HepG2 (cell line): ENCODE measurements at regions not wholly inside any gene's neighbourhood (a gene's known extent, or its start where the extent isn't known, plus 50 kb on each side); places are given as distances from the start of the nearest gene placed in this dataset.

ENCODE experiments used
- ATAC-seq: fragments of 200-7000 bp; cut with Tn5 transposase; 3 replicates; pipeline ENCODE4 v1.9.1; 2020; ENCODE audit warnings: mild to moderate bottlenecking, moderate library complexity
- BruUV-seq: library from RNA; stranded (reverse); fragments of 400-500 nt; replicated peaks from 2 replicates; lab custom pipeline; 2021; lab: Mats Ljungman, UMichigan
- CTCF ChIA-PET: fragments of 300-600 bp; formaldehyde crosslinking; extraction: SDS; loops from one replicate; lab custom pipeline; 2021; ENCODE audit warnings: low total read pairs, inconsistent platforms, low intra/inter-chr PET ratio; lab: Yijun Ruan, JAX
- POLR2A ChIA-PET: fragments of 350-600 bp; sonication (Branson Sonifier 250); formaldehyde crosslinking; loops from one replicate; lab custom pipeline; 2020; ENCODE audit warnings: antibody characterized with exemption, inconsistent platforms; lab: Yijun Ruan, JAX
- DNase-seq: peaks from one replicate; pipeline ENCODE4 v3.0.0-alpha.2; 2015; ENCODE audit warnings: low spot score
- FAIRE-seq: peaks from 3 replicates; lab custom pipeline; 2011; peaks lifted over from hg19 to GRCh38; lab: Jason Lieb, UNC
- H2AFZ ChIP-seq: one replicate; pipeline ENCODE4 v1.6.1; 2011; ENCODE audit warnings: low read length, inconsistent platforms
- H3K27ac ChIP-seq: fragments of 300-600 bp; 3 replicates; pipeline ENCODE4 v1.8.0; 2011; ENCODE audit warnings: mixed run types, mild to moderate bottlenecking, mixed read lengths, low read length, inconsistent platforms; ENCODE audit not compliant: insufficient read depth; ENCODE audit errors: extremely low read length
- H3K27me3 ChIP-seq, 2 experiments: fragments of 200-600 bp in 1 of 2; 2 replicates in 1 of 2; 3 replicates in 1 of 2; pipeline versions ENCODE4 v1.6.0 to v1.8.0; 2011; ENCODE audit warnings: low read length in 2 of 2, mild to moderate bottlenecking in 2 of 2, moderate library complexity in 2 of 2, inconsistent platforms in 1 of 2; ENCODE audit not compliant: insufficient read depth in 2 of 2, control insufficient read depth in 1 of 2
- H3K36me3 ChIP-seq, 2 experiments: fragments of 200-600 bp in 1 of 2; replicated peaks in 1 of 2; 2 replicates in 1 of 2; 3 replicates in 1 of 2; pipeline versions ENCODE4 v1.5.1 to v1.8.0; 2011; ENCODE audit warnings: low read length in 2 of 2, inconsistent platforms in 1 of 2; ENCODE audit not compliant: insufficient read depth in 2 of 2, control insufficient read depth in 1 of 2
- H3K4me1 ChIP-seq: 2 replicates; pipeline ENCODE4 v1.5.1; 2012; ENCODE audit warnings: low read length, inconsistent platforms; ENCODE audit not compliant: insufficient read depth
- H3K4me2 ChIP-seq: 2 replicates; pipeline ENCODE4 v1.6.0; 2011; ENCODE audit warnings: low read depth, low read length, inconsistent platforms
- H3K4me3 ChIP-seq, 3 experiments: fragments of 200-600 bp in 1 of 3; sonication (generic), shearing (Covaris generic) in 1 of 3; replicated peaks in 1 of 3; 2 replicates each; pipeline ENCODE4 v1.5.1; 2011 to 2016; ENCODE audit warnings: low read length in 3 of 3, inconsistent platforms in 2 of 3, low read depth in 2 of 3, mild to moderate bottlenecking in 2 of 3, control low read depth in 1 of 3, mixed read lengths in 1 of 3; ENCODE audit not compliant: insufficient read depth in 1 of 3
- H3K79me2 ChIP-seq: one replicate; pipeline ENCODE4 v1.6.1; 2011; ENCODE audit warnings: low read length, inconsistent platforms; ENCODE audit not compliant: insufficient read depth
- H3K9ac ChIP-seq: 2 replicates; pipeline ENCODE4 v1.6.0; 2011; ENCODE audit warnings: mild to moderate bottlenecking, low read depth, low read length, inconsistent platforms; ENCODE audit not compliant: insufficient read depth
- H3K9me3 ChIP-seq: 2 replicates; pipeline ENCODE4 v1.5.1; 2012; ENCODE audit warnings: mild to moderate bottlenecking, low read length
- H4K20me1 ChIP-seq: 2 replicates; pipeline ENCODE4 v1.6.0; 2011; ENCODE audit warnings: inconsistent platforms, mild to moderate bottlenecking, low read length, moderate library complexity; ENCODE audit not compliant: insufficient read depth
- CENPBD1 ChIP-seq: sonication (generic); formaldehyde crosslinking; IDR thresholded peaks from 2 replicates; pipeline ENCODE4 v1.8.0; 2022; ENCODE audit warnings: missing genetic modification reagents, low read depth, mild to moderate bottlenecking, borderline replicate concordance
- CHCHD3 ChIP-seq: sonication (generic); formaldehyde crosslinking; IDR thresholded peaks from 2 replicates; pipeline ENCODE4 v1.8.0; 2022; ENCODE audit warnings: mild to moderate bottlenecking, missing genetic modification reagents, moderate library complexity
- CREB3 ChIP-seq: sonication (generic); formaldehyde crosslinking; IDR thresholded peaks from 2 replicates; pipeline ENCODE4 v1.5.0; 2020; ENCODE audit warnings: missing genetic modification reagents
- FOXM1 ChIP-seq: sonication (generic); formaldehyde crosslinking; IDR thresholded peaks from 2 replicates; pipeline ENCODE4 v1.5.0; 2020; ENCODE audit warnings: missing genetic modification reagents
- GATA4 ChIP-seq: sonication (generic); IDR thresholded peaks from 2 replicates; pipeline ENCODE4 v1.6.1; 2016; ENCODE audit warnings: antibody characterized with exemption, low read depth, borderline replicate concordance
- KDM5A ChIP-seq: fragments of 200-600 bp; sonication (generic); IDR thresholded peaks from 2 replicates; pipeline ENCODE4 v1.7.0; 2018; ENCODE audit warnings: antibody characterized with exemption, mild to moderate bottlenecking, low read length, borderline replicate concordance
- NFE2L1 ChIP-seq: sonication (generic); formaldehyde crosslinking; IDR thresholded peaks from 2 replicates; pipeline ENCODE4 v1.4.0; 2020; ENCODE audit warnings: missing genetic modification reagents, mild to moderate bottlenecking, borderline replicate concordance
- PAX8 ChIP-seq: sonication (generic); formaldehyde crosslinking; IDR thresholded peaks from 2 replicates; pipeline ENCODE4 v1.8.0; 2022; ENCODE audit warnings: mild to moderate bottlenecking, missing genetic modification reagents, borderline replicate concordance
- PHF21A ChIP-seq: sonication (generic); formaldehyde crosslinking; IDR thresholded peaks from 2 replicates; pipeline ENCODE4 v1.5.0; 2020; ENCODE audit warnings: mild to moderate bottlenecking, missing genetic modification reagents
- RFX5 ChIP-seq: IDR thresholded peaks from 2 replicates; pipeline ENCODE4 v1.6.1; 2011; ENCODE audit warnings: low read depth, low read length, improper control_type of control experiment
- TARDBP ChIP-seq: sonication (generic); formaldehyde crosslinking; IDR thresholded peaks from 2 replicates; pipeline ENCODE4 v1.8.0; 2022; ENCODE audit warnings: mild to moderate bottlenecking, missing genetic modification reagents
- ZBED4 ChIP-seq: sonication (generic); formaldehyde crosslinking; IDR thresholded peaks from 2 replicates; pipeline ENCODE4 v1.4.0; 2020; ENCODE audit warnings: missing genetic modification reagents, borderline replicate concordance
- ZBTB38 ChIP-seq: sonication (generic); formaldehyde crosslinking; IDR thresholded peaks from 2 replicates; pipeline ENCODE4 v1.5.1; 2020; ENCODE audit warnings: mild to moderate bottlenecking, missing genetic modification reagents
- ZNF296 ChIP-seq: sonication (generic); formaldehyde crosslinking; conservative IDR thresholded peaks from 2 replicates; pipeline ENCODE4 v1.5.0; 2020; ENCODE audit warnings: mild to moderate bottlenecking, missing genetic modification reagents
- ZNF724P ChIP-seq: sonication (generic); formaldehyde crosslinking; IDR thresholded peaks from 2 replicates; pipeline ENCODE4 v1.8.0; 2022; ENCODE audit warnings: missing genetic modification reagents, borderline replicate concordance
- ZNF747 ChIP-seq: sonication (generic); formaldehyde crosslinking; IDR thresholded peaks from 2 replicates; pipeline ENCODE4 v1.8.1; 2023; ENCODE audit warnings: missing genetic modification reagents, mild to moderate bottlenecking, borderline replicate concordance
- ZNF792 ChIP-seq: IDR thresholded peaks from 2 replicates; pipeline ENCODE4 v1.6.1; 2016
- WGBS: methylation state at CpG from one replicate; pipeline ENCODE4 v1.1.6; 2017; ENCODE audit warnings: low lambda C conversion rate; 5-methylcytosine and 5-hydroxymethylcytosine counted together
- in situ Hi-C: cut with HindIII; loops from 2 replicates; pipeline ENCODE4 v1.10.0; 2017; ENCODE audit warnings: low pct_unique_long_range_greater_than_20kb; ENCODE audit not compliant: extremely low pct_ligation_motif_present
- intact Hi-C: fragments of 100-400 bp; cut with micrococcal nuclease; formaldehyde crosslinking; loops from one replicate; pipeline ENCODE4 v1.10.0; 2022; ENCODE audit not compliant: unreplicated experiment
- TF ChIP-seq, protein P1 (sequence below): sonication (generic); formaldehyde crosslinking; IDR thresholded peaks from 2 replicates; pipeline ENCODE4 v1.9.0; 2021; ENCODE audit warnings: missing genetic modification reagents, borderline replicate concordance

GRCh38 chr1:100631015-100631551, 88.5 kb upstream of the VCAM1 start:
- H3K9ac ChIP-seq, result no peak overlapping the region
- no peaks in the 10 kb centered on the region for H4K20me1 ChIP-seq
- intact Hi-C loops (loop anchor here (5.0 kb wide), 1 partner anchor 49 kb away; no protein-coding TSS in a partner anchor), in situ Hi-C loops (no loop called here)
- H3K4me2 ChIP-seq, result no peak overlapping the region
- no peak overlapping the region for H3K27ac ChIP-seq
- H3K79me2 ChIP-seq, result no peaks in the 10 kb centered on the region
- POLR2A ChIA-PET, result no interaction called here
- H3K9me3 ChIP-seq, result no peaks in the 10 kb centered on the region
- FAIRE-seq (no peak), ATAC-seq (no peak), DNase-seq (no peak)
- H3K36me3 ChIP-seq, result no peaks in the 10 kb centered on the region
- BruUV-seq, result no TSS peak
- no peak overlapping the region for H2AFZ ChIP-seq
- no peak overlapping the region for H3K4me3 ChIP-seq
- 76% methylated on average over 4 of the region's 4 CpGs for WGBS
- no peaks in the 10 kb centered on the region for H3K27me3 ChIP-seq
- CTCF ChIA-PET, result no interaction called here
- H3K4me1 ChIP-seq, result no peaks in the 10 kb centered on the region
- no peak for TF ChIP-seq GATA4
- no peak for TF ChIP-seq NFE2L1 (CRISPR knock-in tag)
- no peak for TF ChIP-seq ZNF747 (CRISPR knock-in tag)
- no peak for TF ChIP-seq TARDBP
- TF ChIP-seq CREB3 (CRISPR knock-in tag), result no peak
- TF ChIP-seq ZNF296 (CRISPR knock-in tag), result no peak
- no peak for TF ChIP-seq KDM5A
- TF ChIP-seq ZBED4 (CRISPR knock-in tag), result no peak
- TF ChIP-seq ZNF792, result no peak
- no peak for TF ChIP-seq CHCHD3 (CRISPR knock-in tag)
- no peak for TF ChIP-seq PHF21A (CRISPR knock-in tag)
- TF ChIP-seq, protein P1, sequence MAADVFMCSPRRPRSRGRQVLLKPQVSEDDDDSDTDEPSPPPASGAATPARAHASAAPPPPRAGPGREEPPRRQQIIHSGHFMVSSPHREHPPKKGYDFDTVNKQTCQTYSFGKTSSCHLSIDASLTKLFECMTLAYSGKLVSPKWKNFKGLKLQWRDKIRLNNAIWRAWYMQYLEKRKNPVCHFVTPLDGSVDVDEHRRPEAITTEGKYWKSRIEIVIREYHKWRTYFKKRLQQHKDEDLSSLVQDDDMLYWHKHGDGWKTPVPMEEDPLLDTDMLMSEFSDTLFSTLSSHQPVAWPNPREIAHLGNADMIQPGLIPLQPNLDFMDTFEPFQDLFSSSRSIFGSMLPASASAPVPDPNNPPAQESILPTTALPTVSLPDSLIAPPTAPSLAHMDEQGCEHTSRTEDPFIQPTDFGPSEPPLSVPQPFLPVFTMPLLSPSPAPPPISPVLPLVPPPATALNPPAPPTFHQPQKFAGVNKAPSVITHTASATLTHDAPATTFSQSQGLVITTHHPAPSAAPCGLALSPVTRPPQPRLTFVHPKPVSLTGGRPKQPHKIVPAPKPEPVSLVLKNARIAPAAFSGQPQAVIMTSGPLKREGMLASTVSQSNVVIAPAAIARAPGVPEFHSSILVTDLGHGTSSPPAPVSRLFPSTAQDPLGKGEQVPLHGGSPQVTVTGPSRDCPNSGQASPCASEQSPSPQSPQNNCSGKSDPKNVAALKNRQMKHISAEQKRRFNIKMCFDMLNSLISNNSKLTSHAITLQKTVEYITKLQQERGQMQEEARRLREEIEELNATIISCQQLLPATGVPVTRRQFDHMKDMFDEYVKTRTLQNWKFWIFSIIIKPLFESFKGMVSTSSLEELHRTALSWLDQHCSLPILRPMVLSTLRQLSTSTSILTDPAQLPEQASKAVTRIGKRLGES, result no peak
- no peak for TF ChIP-seq RFX5
- no peak for TF ChIP-seq CENPBD1 (CRISPR knock-in tag)
- no peak for TF ChIP-seq PAX8
- TF ChIP-seq FOXM1 (CRISPR knock-in tag), result no peak
- TF ChIP-seq ZBTB38, result no peak
- no peak for TF ChIP-seq ZNF724P
